HepG2 (cell line): ENCODE measurements at regions not wholly inside any gene's neighbourhood (a gene's known extent, or its start where the extent isn't known, plus 50 kb on each side); places are given as distances from the start of the nearest gene placed in this dataset.

Experiments
- ATAC-seq: fragments of 200-7000 bp; cut with Tn5 transposase; 3 replicates; pipeline ENCODE4 v1.9.1; 2020; ENCODE audit warnings: mild to moderate bottlenecking, moderate library complexity
- BruUV-seq: library from RNA; stranded (reverse); fragments of 400-500 nt; replicated peaks from 2 replicates; lab custom pipeline; 2021; lab: Mats Ljungman, UMichigan
- CTCF ChIA-PET: fragments of 300-600 bp; formaldehyde crosslinking; extraction: SDS; loops from one replicate; lab custom pipeline; 2021; ENCODE audit warnings: low total read pairs, inconsistent platforms, low intra/inter-chr PET ratio; lab: Yijun Ruan, JAX
- POLR2A ChIA-PET: fragments of 350-600 bp; sonication (Branson Sonifier 250); formaldehyde crosslinking; loops from one replicate; lab custom pipeline; 2020; ENCODE audit warnings: antibody characterized with exemption, inconsistent platforms; lab: Yijun Ruan, JAX
- DNase-seq: peaks from one replicate; pipeline ENCODE4 v3.0.0-alpha.2; 2015; ENCODE audit warnings: low spot score
- FAIRE-seq: peaks from 3 replicates; lab custom pipeline; 2011; peaks lifted over from hg19 to GRCh38; lab: Jason Lieb, UNC
- H2AFZ ChIP-seq: one replicate; pipeline ENCODE4 v1.6.1; 2011; ENCODE audit warnings: low read length, inconsistent platforms
- H3K27ac ChIP-seq: fragments of 300-600 bp; 3 replicates; pipeline ENCODE4 v1.8.0; 2011; ENCODE audit warnings: mixed run types, mild to moderate bottlenecking, mixed read lengths, low read length, inconsistent platforms; ENCODE audit not compliant: insufficient read depth; ENCODE audit errors: extremely low read length
- H3K27me3 ChIP-seq, 2 experiments: fragments of 200-600 bp in 1 of 2; 2 replicates in 1 of 2; 3 replicates in 1 of 2; pipeline versions ENCODE4 v1.6.0 to v1.8.0; 2011; ENCODE audit warnings: low read length in 2 of 2, mild to moderate bottlenecking in 2 of 2, moderate library complexity in 2 of 2, inconsistent platforms in 1 of 2; ENCODE audit not compliant: insufficient read depth in 2 of 2, control insufficient read depth in 1 of 2
- H3K36me3 ChIP-seq, 2 experiments: fragments of 200-600 bp in 1 of 2; replicated peaks in 1 of 2; 2 replicates in 1 of 2; 3 replicates in 1 of 2; pipeline versions ENCODE4 v1.5.1 to v1.8.0; 2011; ENCODE audit warnings: low read length in 2 of 2, inconsistent platforms in 1 of 2; ENCODE audit not compliant: insufficient read depth in 2 of 2, control insufficient read depth in 1 of 2
- H3K4me1 ChIP-seq: 2 replicates; pipeline ENCODE4 v1.5.1; 2012; ENCODE audit warnings: low read length, inconsistent platforms; ENCODE audit not compliant: insufficient read depth
- H3K4me2 ChIP-seq: 2 replicates; pipeline ENCODE4 v1.6.0; 2011; ENCODE audit warnings: low read depth, low read length, inconsistent platforms
- H3K4me3 ChIP-seq, 3 experiments: fragments of 200-600 bp in 1 of 3; sonication (generic), shearing (Covaris generic) in 1 of 3; replicated peaks in 1 of 3; 2 replicates each; pipeline ENCODE4 v1.5.1; 2011 to 2016; ENCODE audit warnings: low read length in 3 of 3, inconsistent platforms in 2 of 3, low read depth in 2 of 3, mild to moderate bottlenecking in 2 of 3, control low read depth in 1 of 3, mixed read lengths in 1 of 3; ENCODE audit not compliant: insufficient read depth in 1 of 3
- H3K79me2 ChIP-seq: one replicate; pipeline ENCODE4 v1.6.1; 2011; ENCODE audit warnings: low read length, inconsistent platforms; ENCODE audit not compliant: insufficient read depth
- H3K9ac ChIP-seq: 2 replicates; pipeline ENCODE4 v1.6.0; 2011; ENCODE audit warnings: mild to moderate bottlenecking, low read depth, low read length, inconsistent platforms; ENCODE audit not compliant: insufficient read depth
- H3K9me3 ChIP-seq: 2 replicates; pipeline ENCODE4 v1.5.1; 2012; ENCODE audit warnings: mild to moderate bottlenecking, low read length
- H4K20me1 ChIP-seq: 2 replicates; pipeline ENCODE4 v1.6.0; 2011; ENCODE audit warnings: inconsistent platforms, mild to moderate bottlenecking, low read length, moderate library complexity; ENCODE audit not compliant: insufficient read depth
- ARID2 ChIP-seq: sonication (generic); formaldehyde crosslinking; IDR thresholded peaks from 2 replicates; pipeline ENCODE4 v1.8.1; 2022; ENCODE audit warnings: mild to moderate bottlenecking, missing genetic modification reagents, borderline replicate concordance
- CREB1 ChIP-seq, 2 experiments: fragments of 450-650 bp in 1 of 2; IDR thresholded peaks; 2 replicates each; pipeline ENCODE4 v1.6.1; 2016 to 2017; ENCODE audit warnings: control low read depth in 1 of 2, mild to moderate bottlenecking in 1 of 2, missing compliant biosample characterization in 1 of 2, missing genetic modification characterization in 1 of 2
- ELF1 ChIP-seq: sonication (generic); formaldehyde crosslinking; IDR thresholded peaks from 2 replicates; pipeline ENCODE4 v1.4.0; 2020; ENCODE audit warnings: missing genetic modification reagents
- HDAC1 ChIP-seq: sonication (generic); formaldehyde crosslinking; IDR thresholded peaks from 2 replicates; pipeline ENCODE4 v1.5.1; 2020; ENCODE audit warnings: mild to moderate bottlenecking, missing genetic modification reagents
- HMG20B ChIP-seq: conservative IDR thresholded peaks from 2 replicates; pipeline ENCODE4 v1.6.1; 2016; ENCODE audit warnings: missing genetic modification reagents, missing compliant biosample characterization
- KMT2A ChIP-seq: sonication (generic); formaldehyde crosslinking; IDR thresholded peaks from 2 replicates; pipeline ENCODE4 v1.4.0; 2020; ENCODE audit warnings: missing genetic modification reagents
- MYPOP ChIP-seq: sonication (generic); formaldehyde crosslinking; IDR thresholded peaks from 2 replicates; pipeline ENCODE4 v1.8.1; 2023; ENCODE audit warnings: mild to moderate bottlenecking, moderate library complexity, missing genetic modification reagents
- PREB ChIP-seq: sonication (generic); formaldehyde crosslinking; IDR thresholded peaks from 2 replicates; pipeline ENCODE4 v1.4.0; 2020; ENCODE audit warnings: missing genetic modification reagents
- SMC3 ChIP-seq: IDR thresholded peaks from 2 replicates; pipeline ENCODE4 v1.6.1; 2011; ENCODE audit warnings: low read length, improper control_type of control experiment
- SRY ChIP-seq: sonication (generic); formaldehyde crosslinking; IDR thresholded peaks from 2 replicates; pipeline ENCODE4 v1.8.0; 2022; ENCODE audit warnings: mild to moderate bottlenecking, missing genetic modification reagents
- ZBED4 ChIP-seq: sonication (generic); formaldehyde crosslinking; IDR thresholded peaks from 2 replicates; pipeline ENCODE4 v1.4.0; 2020; ENCODE audit warnings: missing genetic modification reagents, borderline replicate concordance
- ZBTB21 ChIP-seq: sonication (generic); formaldehyde crosslinking; IDR thresholded peaks from 2 replicates; pipeline ENCODE4 v1.4.0; 2020; ENCODE audit warnings: missing genetic modification reagents
- ZBTB39 ChIP-seq: sonication (generic); formaldehyde crosslinking; IDR thresholded peaks from 2 replicates; pipeline ENCODE4 v1.5.0; 2020; ENCODE audit warnings: missing genetic modification reagents
- ZFP37 ChIP-seq: sonication (generic); formaldehyde crosslinking; IDR thresholded peaks from 2 replicates; pipeline ENCODE4 v1.4.0; 2020; ENCODE audit warnings: missing genetic modification reagents, borderline replicate concordance
- ZNF124 ChIP-seq: sonication (generic); formaldehyde crosslinking; IDR thresholded peaks from 2 replicates; pipeline ENCODE4 v1.4.0; 2020; ENCODE audit warnings: missing genetic modification reagents
- ZNF143 ChIP-seq: sonication (generic); formaldehyde crosslinking; IDR thresholded peaks from 2 replicates; pipeline ENCODE4 v1.4.0; 2020; ENCODE audit warnings: missing genetic modification reagents
- ZNF572 ChIP-seq: sonication (generic); formaldehyde crosslinking; IDR thresholded peaks from 2 replicates; pipeline ENCODE4 v1.5.1; 2020; ENCODE audit warnings: mild to moderate bottlenecking, missing genetic modification reagents
- ZNF782 ChIP-seq: sonication (generic); formaldehyde crosslinking; IDR thresholded peaks from 2 replicates; pipeline ENCODE4 v1.4.0; 2020; ENCODE audit warnings: missing genetic modification reagents, mild to moderate bottlenecking, borderline replicate concordance
- ZNF883 ChIP-seq: sonication (generic); formaldehyde crosslinking; IDR thresholded peaks from 2 replicates; pipeline ENCODE4 v1.5.1; 2020; ENCODE audit warnings: mild to moderate bottlenecking, missing genetic modification reagents; ENCODE audit errors: not compliant biosample characterization
- WGBS: methylation state at CpG from one replicate; pipeline ENCODE4 v1.1.6; 2017; ENCODE audit warnings: low lambda C conversion rate; 5-methylcytosine and 5-hydroxymethylcytosine counted together
- in situ Hi-C: cut with HindIII; loops from 2 replicates; pipeline ENCODE4 v1.10.0; 2017; ENCODE audit warnings: low pct_unique_long_range_greater_than_20kb; ENCODE audit not compliant: extremely low pct_ligation_motif_present
- intact Hi-C: fragments of 100-400 bp; cut with micrococcal nuclease; formaldehyde crosslinking; loops from one replicate; pipeline ENCODE4 v1.10.0; 2022; ENCODE audit not compliant: unreplicated experiment

- Histone ChIP-seq H3K9ac (no peak overlapping the region), H3K36me3 (no peaks in the 10 kb centered on the region), H3K27ac (no peak overlapping the region), H4K20me1 (no peaks in the 10 kb centered on the region), H3K4me2 (no peak overlapping the region), H3K9me3 (peaks cover 4% of the 10 kb centered on the region; the same call in 1 of the 2 replicates), H3K4me3 (no peak overlapping the region), H2AFZ (no peak overlapping the region), H3K79me2 (no peaks in the 10 kb centered on the region), H3K4me1 (no peaks in the 10 kb centered on the region), H3K27me3 (no peaks in the 10 kb centered on the region)
- intact Hi-C loops: no loop called here
- ChIA-PET CTCF (no interaction called here), POLR2A (no interaction called here)
- FAIRE-seq: no peak
- in situ Hi-C loops: no loop called here
- 4% methylated on average over 1 of the region's 1 CpG for WGBS
- TF ChIP-seq ZNF143 (CRISPR knock-in tag): no peak
- TF ChIP-seq SRY (CRISPR knock-in tag): no peak
- no peak for TF ChIP-seq ZNF883
- TF ChIP-seq ELF1 (CRISPR knock-in tag): no peak
- no peak for TF ChIP-seq ZNF782
- TF ChIP-seq ARID2 (CRISPR knock-in tag): no peak
- TF ChIP-seq ZBTB39 (CRISPR knock-in tag): no peak
- no peak for TF ChIP-seq MYPOP (CRISPR knock-in tag)
- TF ChIP-seq ZNF124 (CRISPR knock-in tag): no peak
- TF ChIP-seq ZBTB21: no peak
- TF ChIP-seq HDAC1: no peak
- no peak for TF ChIP-seq ZNF572
- TF ChIP-seq SMC3: no peak
- no peak for TF ChIP-seq ZFP37 (CRISPR knock-in tag)
- TF ChIP-seq ZBED4 (CRISPR knock-in tag): no peak
- no peak for TF ChIP-seq CREB1 (IDR thresholded peaks at IDR 0.05)
- TF ChIP-seq CREB1 (CRISPR knock-in tag; IDR thresholded peaks at IDR 0.05): no peak
- TF ChIP-seq HMG20B (CRISPR knock-in tag): no peak
- no peak for TF ChIP-seq KMT2A (CRISPR knock-in tag)
- no peak for TF ChIP-seq PREB (CRISPR knock-in tag)
- DNase-seq: no peak
- no TSS peak for BruUV-seq
- ATAC-seq: no peak
These were observed 638.9 kb downstream of the LIG4 start for GRCh38 chr13:107576430-107576829.
